Activated CD4-positive, CD25-positive, alpha-beta regulatory T cell treated with anti-CD3 and anti-CD28 coated beads, Interleukin-2, amount 50 U/mL, for 72 hours (primary cell): ENCODE measurements at regions not wholly inside any gene's neighbourhood (a gene's known extent, or its start where the extent isn't known, plus 50 kb on each side); places are given as distances from the start of the nearest gene placed in this dataset.
"Not testable (repeated sequence)": the region's sequence is repeated elsewhere in the genome, so short reads cannot be mapped to it uniquely, and the experiment has no call there.

Experiments used
- DNase-seq: peaks from one replicate; pipeline ENCODE4 v3.0.0; 2021

- no peak for DNase-seq
Observed at GRCh38 chr10:117601716-117602115, 59.2 kb downstream of the EMX2 start.

- DNase-seq = no peak
Observed at GRCh38 chr10:117603081-117603480, 60.5 kb downstream of the EMX2 start.

GRCh38 chr10:117603726-117604125, 61.2 kb downstream of the EMX2 start:
- no peak for DNase-seq

- no peak for DNase-seq
Observed at GRCh38 chr10:117609095-117609795, 66.7 kb downstream of the EMX2 start.

GRCh38 chr10:117609796-117610170, 67.2 kb downstream of the EMX2 start:
- DNase-seq = no peak

- no peak for DNase-seq
Observed at GRCh38 chr10:117610321-117610720, 67.8 kb downstream of the EMX2 start.

- no peak for DNase-seq
Observed at GRCh38 chr10:117612113-117612512, 69.6 kb downstream of the EMX2 start.

- no peak for DNase-seq
Observed at GRCh38 chr10:117615649-117616048, 73.1 kb downstream of the EMX2 start.

- no peak for DNase-seq
Observed at GRCh38 chr10:117616179-117616578, 73.6 kb downstream of the EMX2 start.

GRCh38 chr10:117617086-117617485, 74.5 kb downstream of the EMX2 start:
- no peak for DNase-seq

- no peak for DNase-seq
Observed at GRCh38 chr10:117617659-117618058, 75.1 kb downstream of the EMX2 start.

- DNase-seq = no peak
Observed at GRCh38 chr10:117619223-117619622, 76.7 kb downstream of the EMX2 start.

- DNase-seq = no peak
Observed at GRCh38 chr10:117619707-117620405, 77.3 kb downstream of the EMX2 start.

GRCh38 chr10:117621196-117621595, 78.7 kb downstream of the EMX2 start:
- no peak for DNase-seq

GRCh38 chr10:117621795-117622420, 79.4 kb downstream of the EMX2 start:
- no peak for DNase-seq

GRCh38 chr10:117622471-117623184, 80.1 kb downstream of the EMX2 start:
- no peak for DNase-seq

- DNase-seq = no peak
Observed at GRCh38 chr10:117626228-117626627, 83.7 kb downstream of the EMX2 start.

GRCh38 chr10:117627561-117627960, 85.0 kb downstream of the EMX2 start:
- no peak for DNase-seq

GRCh38 chr10:117629717-117630116, 87.2 kb downstream of the EMX2 start:
- not testable (repeated sequence) for DNase-seq

GRCh38 chr10:117631276-117632145, 89.0 kb downstream of the EMX2 start:
- DNase-seq = no peak

- no peak for DNase-seq
Observed at GRCh38 chr10:117632406-117632805, 89.9 kb downstream of the EMX2 start.

GRCh38 chr10:117635826-117636225, 93.3 kb downstream of the EMX2 start:
- no peak for DNase-seq

GRCh38 chr10:117638200-117638599, 95.7 kb downstream of the EMX2 start:
- DNase-seq = no peak
